Stimulated activated CD8-positive, alpha-beta memory T cell treated with anti-CD3 and anti-CD28 coated beads, Interleukin-4, amount 100 ng/mL, for 24 hours (primary cell): ENCODE measurements at regions not wholly inside any gene's neighbourhood (a gene's known extent, or its start where the extent isn't known, plus 50 kb on each side); places are given as distances from the start of the nearest gene placed in this dataset.

Experiments
- DNase-seq: peaks from one replicate; pipeline ENCODE4 v3.0.0-alpha.2; 2020; ENCODE audit warnings: low read depth

GRCh38 chr3:102114264-102114979, 265.1 kb downstream of the NFKBIZ start:
- no peak for DNase-seq

GRCh38 chr3:102122527-102122926, 273.2 kb downstream of the NFKBIZ start:
- no peak for DNase-seq

- DNase-seq: no peak
Observed at GRCh38 chr3:102123590-102124190, 274.4 kb downstream of the NFKBIZ start.

- no peak for DNase-seq
Observed at GRCh38 chr3:102124282-102124681, 275.0 kb downstream of the NFKBIZ start.

- no peak for DNase-seq
Observed at GRCh38 chr3:102124704-102125103, 275.4 kb downstream of the NFKBIZ start.

GRCh38 chr3:102125197-102125993, 276.1 kb downstream of the NFKBIZ start:
- no peak for DNase-seq

GRCh38 chr3:102125994-102126368, 276.7 kb downstream of the NFKBIZ start:
- DNase-seq: no peak

- no peak for DNase-seq
Observed at GRCh38 chr3:102129760-102130608, 280.7 kb downstream of the NFKBIZ start.

GRCh38 chr3:102132370-102132769, 283.1 kb downstream of the NFKBIZ start:
- no peak for DNase-seq

- no peak for DNase-seq
Observed at GRCh38 chr3:102133376-102133775, 284.1 kb downstream of the NFKBIZ start.

- DNase-seq: no peak
Observed at GRCh38 chr3:102135316-102135715, 286.0 kb downstream of the NFKBIZ start.

GRCh38 chr3:102136183-102136582, 286.9 kb downstream of the NFKBIZ start:
- no peak for DNase-seq

- DNase-seq: no peak
Observed at GRCh38 chr3:102140116-102140515, 290.8 kb downstream of the NFKBIZ start.

GRCh38 chr3:102141096-102141927, 292.0 kb downstream of the NFKBIZ start:
- DNase-seq: no peak

GRCh38 chr3:102141928-102142239, 292.6 kb downstream of the NFKBIZ start:
- no peak for DNase-seq

- no peak for DNase-seq
Observed at GRCh38 chr3:102142379-102143060, 292.3 kb upstream of the ZPLD1 start.

GRCh38 chr3:102143536-102143935, 291.3 kb upstream of the ZPLD1 start:
- no peak for DNase-seq

GRCh38 chr3:102144063-102144462, 290.8 kb upstream of the ZPLD1 start:
- DNase-seq: no peak

- no peak for DNase-seq
Observed at GRCh38 chr3:102148598-102149337, 286.0 kb upstream of the ZPLD1 start.

- no peak for DNase-seq
Observed at GRCh38 chr3:102151935-102152334, 282.9 kb upstream of the ZPLD1 start.
